ENCODE measurements at regions not wholly inside any gene's neighbourhood (a gene's known extent, or its start where the extent isn't known, plus 50 kb on each side); places are given as distances from the start of the nearest gene placed in this dataset.

DNA sequence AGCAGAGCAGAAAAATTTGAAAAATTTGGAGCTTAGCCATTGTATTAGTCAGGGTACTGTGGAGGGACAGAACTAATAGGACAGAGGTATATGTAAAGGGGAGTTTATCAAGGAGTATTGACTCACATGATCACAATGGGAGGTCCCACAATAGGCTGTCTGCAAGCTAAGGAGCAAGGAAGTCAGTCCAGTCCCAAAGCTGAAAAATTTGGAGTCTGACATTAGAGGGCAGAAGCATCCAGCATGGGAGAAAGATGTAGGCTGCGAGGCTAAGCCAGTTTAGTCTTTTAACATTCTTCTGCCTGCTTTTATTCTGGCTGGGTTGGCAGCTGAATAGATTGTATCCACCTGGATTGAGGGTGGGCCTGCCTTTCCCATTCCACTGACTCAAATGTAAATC, 82.0 kb downstream of the SMPDL3A start:
- H3K27me3 Mint-ChIP-seq, result no peaks in the 10 kb centered on the region
- H3K4me3 Mint-ChIP-seq, result no peak overlapping the region
- H3K9me3 Mint-ChIP-seq (ENCODE audit: insufficient read depth), result no peaks in the 10 kb centered on the region
- Histone ChIP-seq H3K9me3 (ENCODE audit: control extremely low read depth in 1 of 3, control insufficient read depth in 2 of 3, insufficient read depth in 1 of 3, low read length in 2 of 3) (no peaks in the 10 kb centered on the region), H3K4me2 (replicated peaks; ENCODE audit: low read depth, low read length, poor library complexity, severe bottlenecking) (no peak overlapping the region), H3K4me3 (ENCODE audit: control extremely low read depth in 1 of 5, extremely low read depth in 1 of 5, insufficient read depth in 1 of 5, low read depth in 2 of 5, low read length in 4 of 5) (no peak overlapping the region), H3K9ac (ENCODE audit: low read length) (no peak overlapping the region), H3K36me3 (replicated peaks in 1 of 2; ENCODE audit: control extremely low read depth in 1 of 2, control insufficient read depth in 1 of 2, extremely low read depth in 1 of 2, insufficient read depth in 2 of 2, low read length in 1 of 2) (no peaks in the 10 kb centered on the region), H3K27me3 (replicated peaks in 1 of 4; ENCODE audit: control extremely low read depth in 1 of 4, control insufficient read depth in 3 of 4, insufficient read depth in 4 of 4, low read length in 3 of 4) (peaks cover 0 to 3% (median 0%) of the 10 kb centered on the region in 4 experiments), H3K4me1 (ENCODE audit: control insufficient read depth in 2 of 2, insufficient read depth in 2 of 2, low read length in 2 of 2) (no peaks in the 10 kb centered on the region), H2AFZ (ENCODE audit: insufficient read depth, low read depth, low read length, poor library complexity, severe bottlenecking) (no peak overlapping the region), H3K27ac (ENCODE audit: low read length in 2 of 2) (no peak overlapping the region), H4K20me1 (ENCODE audit: control insufficient read depth, insufficient read depth, low read length, poor library complexity, severe bottlenecking) (no peaks in the 10 kb centered on the region), H3K79me2 (ENCODE audit: control insufficient read depth, insufficient read depth, low read length) (no peaks in the 10 kb centered on the region)
- ChIA-PET POLR2A (no interaction called here), CTCF (no interaction called here)
- no CpG with 5 or more reads among the region's 1 CpG for WGBS (ENCODE audit: insufficient coverage)
- H3K4me1 Mint-ChIP-seq, result no peaks in the 10 kb centered on the region
- H3K27ac Mint-ChIP-seq, result no peak overlapping the region
- intact Hi-C loops (cut with micrococcal nuclease), result no loop called here
- no peak for ATAC-seq (ENCODE audit: low read depth)
- DNase-seq, result no peak
- TF ChIP-seq CTCF (IDR thresholded peaks at IDR 0.05), result no peak
- TF ChIP-seq EZH2 (IDR thresholded peaks at IDR 0.05; ENCODE audit: borderline replicate concordance, insufficient read depth, low read depth, low read length, poor library complexity, severe bottlenecking), result no peak

DNA sequence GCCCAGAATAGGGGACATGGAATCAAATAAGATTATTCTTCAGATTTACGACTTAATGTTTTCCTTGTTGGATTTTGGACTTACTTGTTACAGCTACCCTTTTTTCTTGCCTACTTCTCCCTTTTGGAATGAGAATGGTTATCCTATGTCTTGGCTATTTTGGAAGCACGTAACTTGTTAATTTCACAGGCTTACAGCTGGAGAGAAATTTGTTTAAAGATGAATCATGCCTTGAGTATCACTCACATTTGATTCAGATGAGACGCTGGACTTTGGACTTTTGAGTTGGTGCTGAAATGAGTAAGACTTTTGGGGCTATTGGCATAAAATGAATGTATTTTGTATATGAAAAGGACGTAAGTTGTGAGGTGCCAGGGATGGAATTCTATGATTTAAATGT, 83.3 kb downstream of the SMPDL3A start:
- intact Hi-C loops (cut with micrococcal nuclease), result no loop called here
- Histone ChIP-seq H3K4me3 (ENCODE audit: control extremely low read depth in 1 of 5, extremely low read depth in 1 of 5, insufficient read depth in 1 of 5, low read depth in 2 of 5, low read length in 4 of 5) (no peak overlapping the region), H3K36me3 (replicated peaks in 1 of 2; ENCODE audit: control extremely low read depth in 1 of 2, control insufficient read depth in 1 of 2, extremely low read depth in 1 of 2, insufficient read depth in 2 of 2, low read length in 1 of 2) (no peaks in the 10 kb centered on the region), H3K27me3 (replicated peaks in 1 of 4; ENCODE audit: control extremely low read depth in 1 of 4, control insufficient read depth in 3 of 4, insufficient read depth in 4 of 4, low read length in 3 of 4) (peaks cover 0 to 3% (median 0%) of the 10 kb centered on the region in 4 experiments), H3K27ac (ENCODE audit: low read length in 2 of 2) (no peak overlapping the region), H3K9ac (ENCODE audit: low read length) (no peak overlapping the region), H3K4me2 (replicated peaks; ENCODE audit: low read depth, low read length, poor library complexity, severe bottlenecking) (no peak overlapping the region), H3K79me2 (ENCODE audit: control insufficient read depth, insufficient read depth, low read length) (no peaks in the 10 kb centered on the region), H3K9me3 (ENCODE audit: control extremely low read depth in 1 of 3, control insufficient read depth in 2 of 3, insufficient read depth in 1 of 3, low read length in 2 of 3) (no peaks in the 10 kb centered on the region), H3K4me1 (ENCODE audit: control insufficient read depth in 2 of 2, insufficient read depth in 2 of 2, low read length in 2 of 2) (no peaks in the 10 kb centered on the region), H4K20me1 (ENCODE audit: control insufficient read depth, insufficient read depth, low read length, poor library complexity, severe bottlenecking) (no peaks in the 10 kb centered on the region), H2AFZ (ENCODE audit: insufficient read depth, low read depth, low read length, poor library complexity, severe bottlenecking) (no peak overlapping the region)
- Mint-ChIP-seq H3K27me3 (no peaks in the 10 kb centered on the region), H3K27ac (no peak overlapping the region), H3K4me1 (no peaks in the 10 kb centered on the region), H3K4me3 (no peak overlapping the region), H3K9me3 (ENCODE audit: insufficient read depth) (no peaks in the 10 kb centered on the region)
- 47% methylated on average over 3 of the region's 4 CpGs for WGBS (ENCODE audit: insufficient coverage)
- DNase-seq (no peak), ATAC-seq (ENCODE audit: low read depth) (no peak)
- POLR2A ChIA-PET, result no interaction called here
- CTCF ChIA-PET, result no interaction called here
- TF ChIP-seq EZH2 (IDR thresholded peaks at IDR 0.05; ENCODE audit: borderline replicate concordance, insufficient read depth, low read depth, low read length, poor library complexity, severe bottlenecking) (no peak), CTCF (IDR thresholded peaks at IDR 0.05) (no peak)
